Kasumi-1 (cell line): ENCODE measurements at regions not wholly inside any gene's neighbourhood (a gene's known extent, or its start where the extent isn't known, plus 50 kb on each side); places are given as distances from the start of the nearest gene placed in this dataset.

Experiments
- DNase-seq, 2 experiments: peaks; one replicate each; lab custom pipeline; 2025; lab: John Stamatoyannopoulos, UW

DNA sequence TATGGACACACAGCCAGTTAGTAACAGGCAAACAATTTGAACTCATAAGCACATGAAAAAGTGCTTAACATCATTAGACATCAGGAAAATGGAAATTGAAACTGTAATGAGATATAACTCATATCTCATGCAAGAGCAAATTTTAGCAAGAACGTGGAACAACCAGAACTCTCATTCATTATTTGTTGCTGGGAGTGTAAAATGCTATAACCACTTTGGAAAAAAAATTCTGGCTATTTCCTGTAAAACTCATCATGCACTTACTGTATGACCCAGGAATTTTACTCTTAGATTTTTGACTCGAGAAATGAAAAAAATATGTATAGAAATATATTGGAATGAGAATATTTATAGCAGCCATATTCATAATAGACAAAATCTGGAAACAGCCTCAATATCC is 205.7 kb upstream of the PUM3 start:
- no peak for DNase-seq

DNA sequence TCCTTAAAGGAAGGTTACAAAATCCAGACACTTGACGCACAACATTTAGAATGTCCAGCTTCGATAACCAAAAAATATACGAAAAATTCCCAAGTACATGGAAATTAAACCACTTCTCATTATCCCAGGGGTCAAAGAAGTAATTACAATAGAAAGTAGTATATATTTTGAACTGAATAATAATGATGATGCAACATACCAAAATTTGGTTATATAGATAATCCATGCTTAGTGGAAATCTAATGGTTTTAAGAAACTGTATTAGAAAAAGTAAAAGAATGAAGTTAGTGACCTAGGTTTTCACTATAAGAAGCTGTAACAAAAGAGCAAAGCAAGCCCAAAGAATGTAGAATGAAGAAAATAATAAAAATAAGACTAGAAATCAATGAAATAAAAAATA is 204.0 kb upstream of the PUM3 start:
- DNase-seq = no peak

DNA sequence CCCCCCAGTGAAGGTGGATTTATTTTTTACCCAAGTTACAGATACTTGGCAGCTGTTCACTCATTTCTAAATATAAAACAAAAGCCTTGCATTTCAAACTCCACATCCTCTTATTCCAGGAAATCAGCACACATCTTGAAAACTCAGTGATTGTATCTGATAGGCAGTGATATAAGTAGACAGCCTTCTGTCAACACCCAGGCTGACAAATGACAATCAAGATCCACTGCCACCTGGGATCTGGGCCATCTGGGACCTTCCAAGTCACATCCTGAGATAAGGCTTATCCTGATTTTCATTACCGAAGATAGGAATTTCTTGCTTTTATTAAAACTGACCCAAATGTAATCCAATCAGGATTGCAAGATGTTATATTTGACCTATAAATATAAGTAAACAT is 201.3 kb upstream of the PUM3 start:
- DNase-seq = no peak

GRCh38 chr9:3043369-3043768 is 199.5 kb upstream of the PUM3 start:
- no peak for DNase-seq

GRCh38 chr9:3040761-3041160 is 196.9 kb upstream of the PUM3 start:
- no peak for DNase-seq

GRCh38 chr9:3036333-3036700 is 192.4 kb upstream of the PUM3 start:
- DNase-seq = no peak

GRCh38 chr9:3035579-3036332 is 191.9 kb upstream of the PUM3 start:
- no peak for DNase-seq

- no peak for DNase-seq
These were observed 189.0 kb upstream of the PUM3 start for GRCh38 chr9:3032898-3033297.

- no peak for DNase-seq
These were observed 184.6 kb upstream of the PUM3 start for GRCh38 chr9:3028535-3028934.

- no peak for DNase-seq
These were observed 183.3 kb upstream of the PUM3 start for GRCh38 chr9:3027210-3027609.

DNA sequence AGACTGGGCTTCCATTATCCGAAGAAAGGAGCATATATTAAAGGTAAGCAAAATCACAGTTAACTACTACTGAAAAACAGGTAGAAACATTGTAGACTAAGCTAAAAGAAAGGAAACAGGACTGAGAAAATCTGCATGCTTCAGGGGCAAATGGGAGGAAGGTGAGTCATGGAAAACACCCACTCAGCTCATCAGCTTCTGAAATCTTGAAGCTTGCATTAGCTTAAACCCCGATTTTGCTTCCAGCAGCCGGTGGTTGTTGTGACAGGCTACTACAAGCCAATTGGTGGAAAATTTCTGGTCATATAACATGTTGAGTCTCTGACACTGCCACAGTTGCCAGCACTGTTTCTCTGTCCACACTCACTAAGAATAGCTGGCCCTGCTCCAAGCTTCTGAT is 179.6 kb upstream of the PUM3 start:
- no peak for DNase-seq

- DNase-seq = no peak
These were observed 174.9 kb upstream of the PUM3 start for GRCh38 chr9:3018691-3019230.

DNA sequence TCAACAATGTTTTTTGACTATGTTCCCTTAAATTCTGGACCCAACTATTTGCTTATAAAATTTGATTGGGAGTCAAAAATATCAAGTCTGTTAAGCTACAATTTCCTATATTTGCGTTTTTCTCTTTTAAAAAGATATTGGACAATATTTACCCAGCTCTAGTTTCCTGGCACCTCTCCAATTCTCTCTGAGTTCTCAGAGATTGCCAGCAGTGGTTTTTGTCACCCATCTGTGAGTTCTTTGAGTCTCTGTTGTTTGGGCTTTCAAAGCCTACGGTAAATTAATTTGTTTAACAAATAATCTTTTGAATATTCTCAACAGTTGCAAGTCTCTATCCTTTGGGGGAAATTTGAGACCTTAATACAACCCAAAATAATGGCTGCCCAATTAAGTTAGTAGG is 174.2 kb upstream of the PUM3 start:
- no peak for DNase-seq

DNA sequence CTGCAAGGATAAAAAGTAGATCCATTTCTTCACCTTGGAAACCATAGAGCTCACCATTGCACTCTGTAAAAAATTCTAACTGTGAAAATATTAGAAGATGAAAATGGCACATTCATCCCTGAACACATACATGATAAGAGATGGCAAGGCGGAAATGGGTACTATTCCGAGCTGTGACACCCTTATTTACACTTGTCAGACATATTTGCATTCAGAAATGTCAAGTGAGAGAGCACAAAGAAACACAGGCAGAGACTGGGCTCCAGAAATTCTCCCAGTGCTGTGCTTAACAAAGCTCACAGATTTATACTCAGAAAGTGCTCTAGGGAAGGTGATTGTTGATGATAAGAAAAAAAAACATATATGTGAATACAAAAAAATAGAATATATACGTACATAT is 170.3 kb upstream of the PUM3 start:
- DNase-seq = no peak

- no peak for DNase-seq
These were observed 168.9 kb upstream of the PUM3 start for GRCh38 chr9:3012842-3013241.

DNA sequence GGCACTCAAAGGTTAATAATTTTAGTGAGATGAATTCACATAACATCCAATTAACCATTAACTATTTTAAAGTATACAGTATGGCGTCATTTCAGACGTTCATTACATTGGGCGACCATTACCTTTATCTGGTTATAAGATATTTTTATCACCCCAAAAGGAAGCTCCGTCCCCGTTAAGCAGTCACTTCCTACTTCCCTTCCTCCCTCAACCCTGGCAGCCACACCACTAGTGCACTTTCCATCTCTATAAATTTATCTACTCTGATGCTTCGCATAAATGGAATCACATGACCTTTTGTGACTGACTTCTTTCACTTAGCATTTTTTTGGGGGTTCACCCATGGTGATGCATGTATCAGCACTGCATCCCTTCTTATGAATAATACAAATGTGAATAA is 168.3 kb upstream of the PUM3 start:
- DNase-seq = no peak

- DNase-seq = no peak
These were observed 164.2 kb upstream of the PUM3 start for GRCh38 chr9:3008091-3008490.

- DNase-seq = no peak
These were observed 163.4 kb upstream of the PUM3 start for GRCh38 chr9:3007326-3007725.

DNA sequence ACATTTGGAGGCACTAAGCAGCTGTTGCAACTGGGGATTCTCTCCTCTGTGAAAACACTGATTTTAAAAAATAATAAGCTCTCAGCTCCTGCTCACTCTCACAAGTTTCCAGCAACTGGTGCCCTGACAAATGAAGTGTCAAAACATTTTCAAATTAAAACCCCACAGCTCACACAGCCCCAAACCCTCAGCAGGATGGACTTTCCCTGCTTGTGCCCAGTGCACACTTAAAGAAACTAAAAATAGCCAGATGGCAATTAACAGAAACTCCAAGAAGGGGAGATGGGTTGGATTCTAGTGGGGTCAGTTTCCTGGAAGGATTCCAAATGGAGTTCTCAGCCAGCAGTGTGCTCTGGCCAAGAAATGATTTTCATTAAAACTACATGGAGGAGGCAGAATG is 163.0 kb upstream of the PUM3 start:
- no peak for DNase-seq

- no peak for DNase-seq
These were observed 160.7 kb upstream of the PUM3 start for GRCh38 chr9:3004572-3004971.

DNA sequence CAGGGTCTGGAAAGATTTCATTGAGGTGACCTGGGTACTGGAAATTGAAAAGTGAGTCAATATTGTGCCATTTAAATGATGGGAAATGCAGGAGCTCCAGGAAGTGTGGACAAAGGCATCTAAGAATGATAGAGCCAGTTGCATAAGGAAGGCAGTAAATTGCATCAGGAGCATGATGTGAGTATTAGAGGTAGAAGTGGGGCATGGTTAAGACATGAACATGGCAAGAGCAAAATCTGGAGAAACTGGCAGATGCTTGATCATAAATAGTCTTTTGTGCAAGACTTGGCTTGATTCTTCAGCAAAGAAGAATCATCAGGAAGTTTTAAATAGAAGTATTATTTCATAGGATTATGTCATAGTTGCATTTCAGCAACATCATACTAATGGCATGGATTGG is 157.4 kb upstream of the PUM3 start:
- no peak for DNase-seq

DNA sequence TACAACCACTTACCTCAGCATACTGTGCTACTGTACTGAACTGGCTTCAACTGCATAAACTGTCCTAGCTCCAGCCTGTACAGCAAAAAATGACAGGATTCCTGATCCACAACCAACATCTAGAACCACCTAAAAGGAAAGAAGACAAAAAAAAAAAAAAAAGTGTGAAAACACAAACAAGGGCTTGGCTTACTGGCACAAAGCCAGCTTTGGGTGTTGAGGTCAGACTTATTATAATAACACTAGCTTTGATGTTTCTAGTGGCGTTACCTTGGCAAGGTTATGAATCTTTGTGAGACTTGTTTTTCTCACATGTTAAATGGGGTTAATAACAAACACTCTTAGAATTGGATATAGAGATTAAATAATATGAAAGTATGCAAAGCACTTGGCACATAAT is 148.5 kb upstream of the PUM3 start:
- no peak for DNase-seq

- no peak for DNase-seq
These were observed 147.4 kb upstream of the PUM3 start for GRCh38 chr9:2991292-2991691.

DNA sequence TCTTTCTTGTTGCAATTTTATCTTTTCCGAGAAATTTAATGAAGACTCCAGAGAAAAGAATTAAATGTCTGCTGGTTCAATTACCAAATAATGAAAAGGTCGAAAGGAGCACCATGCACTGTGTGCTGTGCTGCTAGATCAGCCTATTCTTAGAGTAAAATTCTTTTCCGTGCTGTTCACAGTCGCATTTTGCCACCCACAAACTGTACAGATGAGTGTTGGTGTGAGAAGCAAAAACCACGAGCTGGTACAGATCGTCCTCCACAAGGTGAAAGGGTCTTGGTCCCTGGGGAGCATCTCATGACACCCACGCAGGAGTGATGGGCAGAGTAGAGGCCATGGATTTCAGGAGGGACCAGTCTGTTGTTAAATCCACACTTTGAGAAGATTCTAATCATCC is 143.8 kb upstream of the PUM3 start:
- no peak for DNase-seq
